A673 (cell line): ENCODE measurements at regions not wholly inside any gene's neighbourhood (a gene's known extent, or its start where the extent isn't known, plus 50 kb on each side); places are given as distances from the start of the nearest gene placed in this dataset.
"Not testable (repeated sequence)": the region's sequence is repeated elsewhere in the genome, so short reads cannot be mapped to it uniquely, and the experiment has no call there.

Experiments used
- BruUV-seq: library from RNA; stranded (reverse); fragments of 400-500 nt; replicated peaks from 2 replicates; lab custom pipeline; 2021; lab: Mats Ljungman, UMichigan
- CTCF ChIA-PET: fragments of 300-600 bp; sonication (Branson Sonifier 250); formaldehyde crosslinking; loops from one replicate; lab custom pipeline; 2022; ENCODE audit warnings: antibody characterized with exemption; lab: Charles Lee
- POLR2A ChIA-PET: fragments of 300-600 bp; sonication (Branson Sonifier 250); formaldehyde crosslinking; loops from one replicate; lab custom pipeline; 2022; ENCODE audit warnings: antibody characterized with exemption; ENCODE audit not compliant: low non-redundant PET; lab: Charles Lee
- DNase-seq: peaks from one replicate; pipeline ENCODE4 v3.0.0-alpha.2; 2015; ENCODE audit warnings: low spot score
- H3K27ac ChIP-seq: fragments of 200-600 bp; sonication (generic); 2 replicates; pipeline ENCODE4 v1.5.1; 2016; ENCODE audit warnings: mixed run types, low read depth, mild to moderate bottlenecking, mixed read lengths, antibody characterized with exemption, low read length; ENCODE audit not compliant: poor library complexity, severe bottlenecking
- H3K27me3 ChIP-seq: fragments of 200-600 bp; sonication (generic); replicated peaks from 2 replicates; pipeline ENCODE4 v1.6.1; 2017; ENCODE audit warnings: mixed run types, low read depth, mild to moderate bottlenecking, mixed read lengths, antibody characterized with exemption, low read length; ENCODE audit not compliant: insufficient read depth, poor library complexity
- H3K36me3 ChIP-seq: fragments of 200-600 bp; sonication (generic); 2 replicates; pipeline ENCODE4 v1.6.1; 2016; ENCODE audit warnings: mixed run types, mild to moderate bottlenecking, mixed read lengths, antibody characterized with exemption, low read length; ENCODE audit not compliant: insufficient read depth, poor library complexity, severe bottlenecking
- H3K4me1 ChIP-seq: fragments of 200-600 bp; sonication (generic); 2 replicates; pipeline ENCODE4 v1.6.1; 2017; ENCODE audit warnings: mixed run types, mild to moderate bottlenecking, mixed read lengths, antibody characterized with exemption, low read length; ENCODE audit not compliant: insufficient read depth, poor library complexity, severe bottlenecking
- H3K4me3 ChIP-seq: fragments of 200-600 bp; sonication (generic); 2 replicates; pipeline ENCODE4 v1.5.1; 2016; ENCODE audit warnings: low read depth, mixed run types, mild to moderate bottlenecking, mixed read lengths, low read length; ENCODE audit not compliant: poor library complexity, severe bottlenecking
- H3K9me3 ChIP-seq: fragments of 200-600 bp; sonication (generic); 2 replicates; pipeline ENCODE4 v1.6.1; 2016; ENCODE audit warnings: mixed run types, low read depth, mild to moderate bottlenecking, mixed read lengths, antibody characterized with exemption, low read length; ENCODE audit not compliant: poor library complexity, severe bottlenecking
- EZH2 ChIP-seq: fragments of 200-600 bp; sonication (generic); IDR thresholded peaks from 2 replicates; pipeline ENCODE4 v1.6.1; 2017; ENCODE audit warnings: borderline replicate concordance, low read depth, mild to moderate bottlenecking, mixed read lengths, antibody characterized with exemption, low read length; ENCODE audit not compliant: poor library complexity, severe bottlenecking
- intact Hi-C: fragments of 100-400 bp; cut with micrococcal nuclease; formaldehyde crosslinking; loops from one replicate; pipeline ENCODE4 v1.10.0; 2022; ENCODE audit not compliant: unreplicated experiment
- TF ChIP-seq, protein P1 (sequence below): fragments of 300-800, 200-600 bp; sonication (generic); conservative IDR thresholded peaks from 2 replicates; pipeline ENCODE4 v1.5.1; 2017; ENCODE audit warnings: low read depth, mild to moderate bottlenecking, antibody characterized with exemption, low read length, moderate library complexity, mixed read lengths

DNA sequence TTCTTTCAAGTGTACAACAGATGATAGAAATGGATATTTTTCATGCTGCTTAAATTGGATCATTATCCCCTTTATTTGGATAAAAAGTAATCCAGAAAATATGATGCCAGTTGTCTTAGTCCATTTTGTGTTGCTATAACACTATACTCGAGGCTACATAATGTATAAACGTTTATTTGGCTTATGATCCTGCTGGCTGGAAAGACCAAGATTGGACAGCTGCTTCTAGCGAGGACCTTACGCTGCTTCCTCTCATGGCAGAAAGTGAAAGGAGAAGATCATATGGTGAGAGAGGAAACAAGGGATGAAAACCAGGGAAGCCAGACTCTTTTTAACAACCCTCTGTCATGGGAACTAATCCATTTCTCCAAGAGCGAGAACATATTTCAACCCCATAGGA is 102.7 kb downstream of the TRAM1L1 start:
- intact Hi-C loops, result no loop called here
- BruUV-seq, result no TSS peak
- ChIA-PET POLR2A (no interaction called here), CTCF (no interaction called here)
- no peaks in the 10 kb centered on the region for H3K27me3 ChIP-seq
- H3K4me1 ChIP-seq, result no peaks in the 10 kb centered on the region
- TF ChIP-seq, protein P1, sequence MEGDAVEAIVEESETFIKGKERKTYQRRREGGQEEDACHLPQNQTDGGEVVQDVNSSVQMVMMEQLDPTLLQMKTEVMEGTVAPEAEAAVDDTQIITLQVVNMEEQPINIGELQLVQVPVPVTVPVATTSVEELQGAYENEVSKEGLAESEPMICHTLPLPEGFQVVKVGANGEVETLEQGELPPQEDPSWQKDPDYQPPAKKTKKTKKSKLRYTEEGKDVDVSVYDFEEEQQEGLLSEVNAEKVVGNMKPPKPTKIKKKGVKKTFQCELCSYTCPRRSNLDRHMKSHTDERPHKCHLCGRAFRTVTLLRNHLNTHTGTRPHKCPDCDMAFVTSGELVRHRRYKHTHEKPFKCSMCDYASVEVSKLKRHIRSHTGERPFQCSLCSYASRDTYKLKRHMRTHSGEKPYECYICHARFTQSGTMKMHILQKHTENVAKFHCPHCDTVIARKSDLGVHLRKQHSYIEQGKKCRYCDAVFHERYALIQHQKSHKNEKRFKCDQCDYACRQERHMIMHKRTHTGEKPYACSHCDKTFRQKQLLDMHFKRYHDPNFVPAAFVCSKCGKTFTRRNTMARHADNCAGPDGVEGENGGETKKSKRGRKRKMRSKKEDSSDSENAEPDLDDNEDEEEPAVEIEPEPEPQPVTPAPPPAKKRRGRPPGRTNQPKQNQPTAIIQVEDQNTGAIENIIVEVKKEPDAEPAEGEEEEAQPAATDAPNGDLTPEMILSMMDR, result no peak
- TF ChIP-seq EZH2, result no peak
- no peaks in the 10 kb centered on the region for H3K9me3 ChIP-seq
- H3K4me3 ChIP-seq, result no peak overlapping the region
- H3K27ac ChIP-seq, result no peak overlapping the region
- H3K36me3 ChIP-seq, result no peaks in the 10 kb centered on the region
- DNase-seq, result no peak

DNA sequence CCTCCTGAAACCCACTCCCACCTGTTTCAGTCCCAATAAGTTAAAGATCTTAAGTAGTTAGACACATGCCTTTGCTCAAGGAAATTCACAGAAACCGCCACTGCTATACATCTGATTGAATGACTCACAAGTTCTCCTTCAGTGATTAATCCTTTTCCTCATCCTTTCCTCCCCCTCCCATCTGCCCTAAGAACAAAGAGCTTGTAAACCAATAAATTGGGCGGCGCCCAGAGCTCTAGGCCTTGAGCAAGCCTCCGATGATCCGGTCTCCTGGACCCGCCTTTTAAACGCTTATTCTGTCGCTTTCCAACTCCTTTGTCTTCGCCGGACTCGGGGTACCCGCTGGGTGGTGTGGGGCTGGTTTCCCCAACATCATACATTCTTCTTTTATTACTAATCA is 104.9 kb downstream of the TRAM1L1 start:
- CTCF ChIA-PET, H3K4me3 ChIP-seq, H3K9me3 ChIP-seq, H3K4me1 ChIP-seq, intact Hi-C loops, POLR2A ChIA-PET, H3K36me3 ChIP-seq, H3K27me3 ChIP-seq, BruUV-seq, H3K27ac ChIP-seq: not testable (repeated sequence)
- peak; percentile 40 for DNase-seq

DNA sequence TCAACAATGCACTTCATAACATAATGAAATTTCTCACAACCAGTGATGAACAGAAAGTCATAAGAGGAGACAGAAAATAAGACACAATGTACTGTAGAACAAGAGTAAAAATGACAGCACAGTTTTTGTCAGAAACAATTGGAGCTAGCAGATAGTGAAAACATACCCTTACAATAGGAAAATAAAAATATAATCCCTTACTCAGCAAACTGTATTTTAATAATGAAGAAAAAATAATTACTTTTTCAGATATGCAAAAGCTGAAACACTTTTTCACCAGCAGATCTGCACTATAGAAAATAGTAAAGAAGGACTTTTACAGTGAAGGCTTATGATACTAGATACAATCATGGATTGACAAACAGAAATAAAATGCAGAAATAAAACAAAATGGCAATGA is 126.3 kb downstream of the TRAM1L1 start:
- CTCF ChIA-PET, result no interaction called here
- POLR2A ChIA-PET, result no interaction called here
- H3K4me3 ChIP-seq, result no peak overlapping the region
- BruUV-seq, result no TSS peak
- TF ChIP-seq, protein P1, result no peak
- TF ChIP-seq EZH2, result no peak
- no peak overlapping the region for H3K27ac ChIP-seq
- no peaks in the 10 kb centered on the region for H3K27me3 ChIP-seq
- DNase-seq, result no peak
- H3K9me3 ChIP-seq, result peaks cover 6% of the 10 kb centered on the region
- no peaks in the 10 kb centered on the region for H3K4me1 ChIP-seq
- intact Hi-C loops, result no loop called here
- H3K36me3 ChIP-seq, result no peaks in the 10 kb centered on the region

DNA sequence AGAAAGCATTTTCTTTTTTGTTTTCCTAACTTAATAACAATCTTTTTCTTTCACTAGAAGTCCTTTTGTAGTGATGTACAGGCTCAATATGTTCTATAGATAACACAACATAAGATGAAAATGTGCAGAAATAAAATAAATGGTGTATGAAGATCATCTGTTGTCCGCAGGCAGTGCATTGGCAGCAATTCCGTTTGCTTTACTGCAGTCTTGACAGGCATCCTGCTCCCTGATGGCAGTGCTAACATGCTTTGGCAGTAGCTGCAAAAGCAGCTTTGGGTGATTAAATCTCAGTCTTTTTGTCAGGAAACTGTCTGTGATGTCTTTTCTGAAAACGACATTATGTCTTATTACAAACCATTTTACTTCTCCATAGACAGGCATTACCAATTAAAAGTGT is 131.4 kb downstream of the TRAM1L1 start:
- Histone ChIP-seq H3K27me3 (no peaks in the 10 kb centered on the region), H3K4me3 (no peak overlapping the region), H3K9me3 (peaks cover 6% of the 10 kb centered on the region), H3K4me1 (no peaks in the 10 kb centered on the region), H3K36me3 (no peaks in the 10 kb centered on the region), H3K27ac (no peak overlapping the region)
- intact Hi-C loops, result no loop called here
- CTCF ChIA-PET, result no interaction called here
- TF ChIP-seq, protein P1, result no peak
- no peak for TF ChIP-seq EZH2
- DNase-seq, result no peak
- POLR2A ChIA-PET, result no interaction called here
- no TSS peak for BruUV-seq
